ENCODE measurements at regions not wholly inside any gene's neighbourhood (a gene's known extent, or its start where the extent isn't known, plus 50 kb on each side); places are given as distances from the start of the nearest gene placed in this dataset.

DNA sequence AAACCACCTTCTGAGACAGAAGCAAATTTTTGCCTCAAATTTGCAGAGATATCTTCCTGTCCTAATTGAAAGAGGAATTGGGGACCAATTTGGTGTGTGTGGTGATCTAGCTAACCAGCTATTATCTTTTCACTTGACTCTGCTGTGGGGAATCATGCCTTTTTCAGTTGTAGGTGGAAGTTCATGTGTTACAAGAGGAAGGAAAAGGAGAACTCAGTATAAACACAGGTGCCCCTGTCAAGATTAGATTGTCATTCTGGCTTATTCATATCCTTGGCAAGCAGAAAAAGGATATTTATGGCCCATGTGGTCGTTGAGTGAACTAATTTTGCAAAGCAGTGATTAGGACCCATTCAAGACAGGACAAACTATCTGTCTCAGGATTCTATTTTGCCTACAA, 336.8 kb upstream of the SLC30A5 start:
- Mint-ChIP-seq H3K27me3 (ENCODE audit: low read depth) (peaks cover 12% of the 10 kb centered on the region), H3K9me3 (no peaks in the 10 kb centered on the region), H3K4me1 (ENCODE audit: low read depth) (no peaks in the 10 kb centered on the region), H3K36me3 (ENCODE audit: insufficient read depth in 2 of 2) (no peaks in the 10 kb centered on the region), H3K4me3 (no peak overlapping the region), H3K27ac (no peak overlapping the region)
- no peak for DNase-seq
- no peak for ATAC-seq (replicated peaks in 1 of 2)

DNA sequence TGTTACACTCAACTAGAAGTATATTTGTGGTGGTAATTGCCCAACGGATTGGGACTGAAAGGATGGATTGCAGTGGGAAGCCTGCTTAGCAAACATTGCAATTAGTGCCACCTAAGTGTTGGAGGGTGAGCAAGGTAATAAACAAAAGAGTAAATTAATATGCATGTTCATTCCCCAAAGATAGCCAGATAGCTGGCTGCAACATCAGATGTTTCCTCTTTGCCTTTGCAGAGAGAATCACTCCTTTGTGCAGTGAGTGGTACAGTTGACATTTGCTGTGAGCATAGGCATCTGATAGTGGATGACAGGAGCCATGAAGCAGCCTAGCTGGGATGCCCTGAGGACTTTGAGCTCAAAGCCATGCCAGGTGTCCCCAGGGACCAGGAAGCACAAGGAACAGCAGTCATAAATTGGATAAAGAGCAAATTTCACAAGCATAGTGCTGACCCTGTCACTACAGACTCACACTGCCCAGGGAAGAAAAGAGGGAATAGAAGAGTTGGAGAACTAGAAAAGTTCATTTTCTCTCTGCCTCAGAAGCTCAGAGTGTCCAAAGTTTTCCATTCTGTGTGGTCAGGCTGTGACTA, 336.1 kb upstream of the SLC30A5 start:
- Mint-ChIP-seq H3K9me3 (no peaks in the 10 kb centered on the region), H3K27me3 (ENCODE audit: low read depth) (peaks cover 12% of the 10 kb centered on the region), H3K4me1 (ENCODE audit: low read depth) (no peaks in the 10 kb centered on the region), H3K4me3 (no peak overlapping the region), H3K27ac (no peak overlapping the region), H3K36me3 (ENCODE audit: insufficient read depth in 2 of 2) (no peaks in the 10 kb centered on the region)
- no peak for DNase-seq
- no peak for ATAC-seq (replicated peaks in 1 of 2)

DNA sequence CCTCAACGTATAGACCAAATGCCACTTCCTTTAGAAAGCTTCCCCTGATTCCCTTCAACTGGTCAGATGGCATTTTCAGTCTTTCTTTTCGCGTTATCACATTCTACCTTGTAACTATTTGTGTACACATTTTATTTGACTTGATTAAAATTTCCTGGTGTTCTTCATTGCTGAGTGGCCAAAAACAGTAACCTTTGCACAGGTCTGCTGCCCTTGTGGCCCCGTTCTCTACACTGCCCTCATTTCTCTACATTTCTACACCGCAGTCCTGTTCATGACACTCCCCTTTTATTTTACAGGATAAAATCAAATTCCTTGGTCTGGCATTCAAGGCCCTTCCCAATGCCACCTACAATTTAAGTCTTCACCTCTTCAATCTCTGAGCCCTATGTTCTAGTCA, 334.2 kb upstream of the SLC30A5 start:
- no peaks in the 10 kb centered on the region for H3K36me3 Mint-ChIP-seq (ENCODE audit: insufficient read depth in 2 of 2)
- H3K4me1 Mint-ChIP-seq (ENCODE audit: low read depth) = no peaks in the 10 kb centered on the region
- DNase-seq (no peak), ATAC-seq (replicated peaks in 1 of 2) (no peak)
- no peak overlapping the region for H3K27ac Mint-ChIP-seq
- no peaks in the 10 kb centered on the region for H3K9me3 Mint-ChIP-seq
- peaks cover 11% of the 10 kb centered on the region for H3K27me3 Mint-ChIP-seq (ENCODE audit: low read depth)
- no peak overlapping the region for H3K4me3 Mint-ChIP-seq

DNA sequence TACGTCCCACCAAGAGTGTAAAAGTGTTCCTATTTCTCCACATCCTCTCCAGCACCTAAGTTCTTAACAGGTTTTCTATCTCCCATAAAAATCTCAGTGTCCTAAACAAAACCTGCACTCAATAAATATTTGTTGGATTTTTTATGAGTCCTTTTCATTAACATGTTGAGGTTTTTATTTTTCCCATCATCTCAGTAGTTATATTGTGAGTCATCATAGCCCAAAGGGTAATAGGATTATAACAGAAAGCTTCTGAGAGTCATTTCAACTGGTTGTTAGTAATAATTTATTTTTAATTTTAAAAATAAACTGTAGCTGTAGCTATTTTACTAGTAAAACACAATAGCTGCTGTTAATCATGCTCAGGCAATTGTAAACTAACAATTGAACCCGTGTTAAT, 331.6 kb upstream of the SLC30A5 start:
- DNase-seq (no peak), ATAC-seq (replicated peaks in 1 of 2) (no peak)
- no peaks in the 10 kb centered on the region for H3K4me1 Mint-ChIP-seq (ENCODE audit: low read depth)
- no peaks in the 10 kb centered on the region for H3K9me3 Mint-ChIP-seq
- H3K27ac Mint-ChIP-seq = no peak overlapping the region
- no peaks in the 10 kb centered on the region for H3K27me3 Mint-ChIP-seq (ENCODE audit: low read depth)
- no peak overlapping the region for H3K4me3 Mint-ChIP-seq
- H3K36me3 Mint-ChIP-seq (ENCODE audit: insufficient read depth in 2 of 2) = no peaks in the 10 kb centered on the region

DNA sequence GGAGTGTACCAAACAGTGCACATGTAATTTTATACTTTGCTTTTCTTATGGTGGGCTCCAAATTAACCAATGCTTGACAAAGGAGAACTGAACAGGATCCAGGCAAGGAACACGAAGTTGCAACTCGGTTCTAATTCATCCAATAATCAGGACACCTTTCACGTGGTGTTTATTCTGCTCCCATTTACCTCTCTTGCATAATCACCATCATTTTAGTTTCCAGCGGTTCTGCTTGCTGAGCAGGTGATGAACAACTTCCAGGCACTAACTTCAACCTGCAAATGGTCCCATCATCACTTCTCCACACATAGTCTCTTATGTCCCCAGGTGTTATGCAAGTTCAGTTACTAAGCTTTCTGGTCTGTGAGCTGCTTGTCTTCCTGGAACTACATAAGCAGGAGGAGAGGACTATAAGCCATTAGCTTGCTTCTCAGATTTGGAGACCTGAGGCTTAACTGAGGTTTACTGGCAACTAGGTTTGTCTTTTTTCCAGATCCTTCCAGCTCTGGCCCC, 326.8 kb upstream of the SLC30A5 start:
- H3K27me3 Mint-ChIP-seq (ENCODE audit: low read depth) = no peaks in the 10 kb centered on the region
- no peak overlapping the region for H3K4me3 Mint-ChIP-seq
- DNase-seq (no peak), ATAC-seq (replicated peaks in 1 of 2) (no peak)
- no peaks in the 10 kb centered on the region for H3K4me1 Mint-ChIP-seq (ENCODE audit: low read depth)
- no peaks in the 10 kb centered on the region for H3K9me3 Mint-ChIP-seq
- H3K36me3 Mint-ChIP-seq (ENCODE audit: insufficient read depth in 2 of 2) = no peaks in the 10 kb centered on the region
- no peak overlapping the region for H3K27ac Mint-ChIP-seq

DNA sequence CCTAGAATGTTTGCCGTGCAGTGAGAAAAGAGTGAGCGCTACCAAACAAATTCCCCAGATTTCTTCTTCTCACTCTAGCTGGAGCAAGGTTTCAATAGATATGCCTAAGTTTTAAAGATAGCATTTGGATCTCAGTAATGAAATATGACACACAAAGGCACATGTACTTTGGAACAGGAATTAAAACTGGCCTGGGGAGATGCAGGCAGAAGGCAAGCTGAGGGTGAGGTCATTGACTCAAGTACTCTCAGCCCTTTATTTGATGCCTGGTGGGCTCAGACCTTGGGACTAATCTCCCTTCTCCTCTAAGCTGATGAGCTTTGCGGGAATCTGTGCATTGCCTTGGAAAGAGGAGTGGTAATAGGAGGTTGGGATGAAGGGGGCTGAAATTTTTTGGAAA, 323.3 kb upstream of the SLC30A5 start:
- H3K9me3 Mint-ChIP-seq = peaks cover 3 to 4% of the 10 kb centered on the region in 2 donors
- no peaks in the 10 kb centered on the region for H3K4me1 Mint-ChIP-seq (ENCODE audit: low read depth)
- H3K27me3 Mint-ChIP-seq (ENCODE audit: low read depth) = no peaks in the 10 kb centered on the region
- ATAC-seq (replicated peaks in 1 of 2) (no peak), DNase-seq (no peak)
- H3K4me3 Mint-ChIP-seq = no peak overlapping the region
- peaks cover 0 to 4% of the 10 kb centered on the region in 2 donors for H3K36me3 Mint-ChIP-seq (ENCODE audit: insufficient read depth in 2 of 2)
- no peak overlapping the region for H3K27ac Mint-ChIP-seq

DNA sequence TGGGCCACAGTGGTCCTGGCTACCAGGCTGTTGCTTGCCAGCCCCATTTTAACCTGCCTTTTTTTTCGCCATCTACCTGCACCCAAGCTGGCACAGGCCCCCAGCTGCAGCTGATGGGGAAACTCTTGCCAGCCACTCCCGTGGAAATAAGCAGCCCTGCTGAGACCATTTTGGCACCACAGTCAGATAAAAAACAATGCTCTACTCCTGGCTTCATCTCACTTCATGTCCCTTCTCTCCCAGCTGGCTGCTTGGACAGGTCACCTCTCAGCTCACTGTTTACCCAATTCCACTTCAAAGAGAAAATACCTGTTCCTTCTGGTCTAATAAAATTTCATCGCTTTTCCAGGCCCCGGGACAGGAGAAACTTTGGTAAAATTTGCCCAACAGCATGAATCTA, 322.6 kb upstream of the SLC30A5 start:
- peaks cover 0 to 4% of the 10 kb centered on the region in 2 donors for H3K36me3 Mint-ChIP-seq (ENCODE audit: insufficient read depth in 2 of 2)
- no peak for DNase-seq
- H3K27ac Mint-ChIP-seq = no peak overlapping the region
- H3K4me3 Mint-ChIP-seq = no peak overlapping the region
- H3K27me3 Mint-ChIP-seq (ENCODE audit: low read depth) = no peaks in the 10 kb centered on the region
- H3K9me3 Mint-ChIP-seq = peaks cover 3 to 4% of the 10 kb centered on the region in 2 donors
- no peak for ATAC-seq (replicated peaks in 1 of 2)
- H3K4me1 Mint-ChIP-seq (ENCODE audit: low read depth) = no peaks in the 10 kb centered on the region

DNA sequence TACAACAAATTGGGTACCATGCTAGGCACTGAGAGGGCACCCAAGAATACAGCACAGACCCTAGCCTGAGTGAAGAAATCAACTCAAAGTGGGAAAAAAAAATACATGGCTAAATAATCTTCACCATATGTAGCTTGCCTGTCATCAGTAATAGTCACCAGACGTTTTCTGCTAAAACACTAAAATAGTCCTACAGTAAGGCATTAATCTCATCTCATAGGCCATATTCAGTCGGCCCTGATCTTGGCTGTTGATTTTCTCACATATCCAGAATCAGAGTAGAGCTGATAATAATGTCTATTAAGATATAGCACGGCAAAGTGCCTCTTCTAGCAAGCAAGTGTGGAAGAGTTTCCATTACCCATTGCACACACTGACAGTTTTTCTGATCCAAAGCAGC, 322.1 kb upstream of the SLC30A5 start:
- peaks cover 0 to 4% of the 10 kb centered on the region in 2 donors for H3K36me3 Mint-ChIP-seq (ENCODE audit: insufficient read depth in 2 of 2)
- H3K9me3 Mint-ChIP-seq = peaks cover 3 to 4% of the 10 kb centered on the region in 2 donors
- no peak for ATAC-seq (replicated peaks in 1 of 2)

DNA sequence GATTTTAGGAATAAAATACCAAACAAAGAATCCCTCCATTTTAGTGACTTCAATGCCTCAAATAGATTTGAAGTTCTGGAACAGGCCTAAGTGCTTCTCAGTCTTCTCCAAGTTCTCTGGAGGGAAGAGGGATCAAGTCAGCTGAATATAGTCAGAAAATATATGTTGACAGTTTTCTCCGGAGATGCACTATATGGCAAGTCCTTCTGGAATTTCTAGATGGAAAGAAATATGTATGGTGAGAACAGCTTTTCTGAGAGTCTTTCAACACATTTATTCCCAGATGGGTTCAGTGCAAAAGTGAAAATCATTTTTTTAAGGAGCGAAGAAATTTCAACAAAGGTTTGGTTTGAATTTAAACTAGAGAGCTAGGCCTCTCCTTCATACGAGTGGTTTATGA, 317.4 kb upstream of the SLC30A5 start:
- Mint-ChIP-seq H3K27ac (no peak overlapping the region), H3K4me3 (no peak overlapping the region), H3K4me1 (ENCODE audit: low read depth) (no peaks in the 10 kb centered on the region), H3K36me3 (ENCODE audit: insufficient read depth in 2 of 2) (peaks cover 0 to 4% of the 10 kb centered on the region in 2 donors), H3K27me3 (ENCODE audit: low read depth) (no peaks in the 10 kb centered on the region), H3K9me3 (peaks cover 3 to 4% of the 10 kb centered on the region in 2 donors)
- no peak for DNase-seq
- no peak for ATAC-seq (replicated peaks in 1 of 2)

More for the DNA sequence above, 322.1 kb upstream of the SLC30A5 start:
- no peak overlapping the region for H3K27ac Mint-ChIP-seq
- no peaks in the 10 kb centered on the region for H3K27me3 Mint-ChIP-seq (ENCODE audit: low read depth)
- H3K4me3 Mint-ChIP-seq = no peak overlapping the region
- DNase-seq = no peak
- H3K4me1 Mint-ChIP-seq (ENCODE audit: low read depth) = no peaks in the 10 kb centered on the region

DNA sequence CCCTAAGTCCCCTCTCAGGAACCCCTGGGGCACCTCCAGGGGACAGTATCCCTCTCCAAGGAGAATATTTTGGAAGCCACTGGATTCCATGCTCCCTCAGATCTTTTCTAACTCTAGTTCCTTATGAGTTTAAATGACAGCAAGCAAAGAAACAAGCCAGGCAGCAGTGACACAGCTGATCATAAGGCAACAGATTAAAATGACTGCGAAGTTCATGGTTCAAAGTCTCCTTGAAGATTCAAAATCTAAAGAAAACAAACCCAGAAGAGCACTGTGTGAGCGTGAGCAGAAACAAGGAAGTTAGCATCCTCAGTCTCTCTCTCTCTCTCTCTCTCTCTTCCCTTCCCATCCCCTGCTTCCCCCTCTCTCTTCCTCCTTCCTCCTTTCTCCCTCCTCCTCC, 316.7 kb upstream of the SLC30A5 start:
- no peak overlapping the region for H3K4me3 Mint-ChIP-seq
- H3K27me3 Mint-ChIP-seq (ENCODE audit: low read depth) = no peaks in the 10 kb centered on the region
- ATAC-seq (replicated peaks in 1 of 2) (no peak), DNase-seq (no peak)
- H3K36me3 Mint-ChIP-seq (ENCODE audit: insufficient read depth in 2 of 2) = peaks cover 0 to 4% of the 10 kb centered on the region in 2 donors
- H3K9me3 Mint-ChIP-seq = peaks cover 3 to 4% of the 10 kb centered on the region in 2 donors
- no peak overlapping the region for H3K27ac Mint-ChIP-seq
- no peaks in the 10 kb centered on the region for H3K4me1 Mint-ChIP-seq (ENCODE audit: low read depth)

DNA sequence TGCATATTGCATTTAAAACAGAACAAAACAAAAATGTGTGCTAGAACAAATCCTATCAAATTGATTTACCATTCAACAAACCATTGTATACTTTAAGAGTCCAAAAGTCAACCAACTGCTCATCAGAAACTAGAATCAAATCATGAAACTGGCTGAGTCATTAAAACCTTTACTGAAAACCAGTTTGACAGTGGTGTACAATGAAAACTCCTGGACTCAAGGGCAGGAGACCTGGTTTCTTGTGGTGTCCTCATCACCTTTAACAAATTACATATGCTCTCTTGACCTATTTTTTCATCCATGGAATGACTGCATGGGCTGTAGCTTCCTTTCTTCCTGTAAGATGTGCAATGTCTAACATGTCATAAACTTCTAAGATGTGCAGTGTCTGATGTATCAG, 315.3 kb upstream of the SLC30A5 start:
- H3K27me3 Mint-ChIP-seq (ENCODE audit: low read depth) = no peaks in the 10 kb centered on the region
- DNase-seq = no peak
- no peak overlapping the region for H3K27ac Mint-ChIP-seq
- no peak overlapping the region for H3K4me3 Mint-ChIP-seq
- peak in 1 of 2 donors; percentile 17 for ATAC-seq (replicated peaks in 1 of 2)
- H3K9me3 Mint-ChIP-seq = peaks cover 4 to 5% of the 10 kb centered on the region in 2 donors
- no peaks in the 10 kb centered on the region for H3K4me1 Mint-ChIP-seq (ENCODE audit: low read depth)
- H3K36me3 Mint-ChIP-seq (ENCODE audit: insufficient read depth in 2 of 2) = peaks cover 1 to 4% of the 10 kb centered on the region in 2 donors

DNA sequence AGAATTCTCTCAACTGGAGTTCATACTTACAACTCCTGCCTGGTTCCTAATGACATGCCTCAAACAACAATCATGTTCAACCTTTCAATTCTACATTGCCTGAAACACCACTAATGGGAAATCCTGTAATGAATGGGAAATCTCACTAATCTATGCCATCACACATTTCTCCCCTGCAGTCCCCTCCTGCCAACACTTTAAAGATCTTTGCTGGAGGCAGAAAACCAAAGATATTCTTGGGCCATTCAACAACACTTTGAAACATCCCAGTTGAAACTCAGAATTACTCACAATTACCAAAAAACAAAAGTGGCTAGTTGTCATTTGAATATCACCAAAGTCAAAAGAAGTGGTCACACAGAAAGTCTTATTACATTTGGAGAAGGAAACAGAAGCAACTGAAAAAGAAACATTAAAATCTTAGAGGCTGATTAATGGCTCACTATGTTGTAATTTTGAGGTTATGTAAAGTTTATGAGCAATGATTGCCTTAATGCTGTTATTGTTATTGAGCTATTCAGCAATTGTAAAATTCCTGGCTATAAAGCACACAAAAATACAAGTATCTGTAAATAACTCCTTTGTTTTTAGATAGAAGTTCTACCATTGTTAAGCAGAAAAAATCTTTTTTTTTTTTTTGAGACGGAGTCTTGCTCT, 313.4 kb upstream of the SLC30A5 start:
- peaks cover 0 to 1% of the 10 kb centered on the region in 2 donors for H3K36me3 Mint-ChIP-seq (ENCODE audit: insufficient read depth in 2 of 2)
- H3K27ac Mint-ChIP-seq = no peak overlapping the region
- no peak for DNase-seq
- H3K9me3 Mint-ChIP-seq = peaks cover 1 to 2% of the 10 kb centered on the region in 2 donors
- no peak overlapping the region for H3K4me3 Mint-ChIP-seq
- H3K4me1 Mint-ChIP-seq (ENCODE audit: low read depth) = no peaks in the 10 kb centered on the region
- no peak for ATAC-seq (replicated peaks in 1 of 2)
- H3K27me3 Mint-ChIP-seq (ENCODE audit: low read depth) = no peaks in the 10 kb centered on the region

DNA sequence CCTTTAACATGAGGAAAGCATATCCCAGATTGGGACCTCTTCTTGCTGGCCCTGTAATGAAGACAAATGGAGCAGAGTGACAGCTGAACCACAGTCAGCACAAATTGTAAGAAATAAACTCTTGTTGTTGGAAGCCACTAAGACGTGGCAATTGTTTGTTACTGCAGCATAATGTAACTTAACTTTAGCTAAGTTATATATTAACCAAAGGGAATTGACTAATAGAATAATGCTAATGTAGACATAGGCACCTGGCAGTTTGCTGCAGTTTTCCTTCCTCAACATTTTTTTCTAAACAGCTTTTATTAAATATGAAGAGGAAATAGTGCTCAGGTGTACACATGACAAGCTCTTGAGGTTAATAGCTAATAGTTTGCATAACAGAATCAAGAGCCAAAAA, 300.7 kb upstream of the SLC30A5 start:
- Mint-ChIP-seq H3K27ac (no peak overlapping the region), H3K4me3 (no peak overlapping the region), H3K4me1 (ENCODE audit: low read depth) (no peaks in the 10 kb centered on the region), H3K27me3 (ENCODE audit: low read depth) (peaks cover 8% of the 10 kb centered on the region), H3K9me3 (no peaks in the 10 kb centered on the region), H3K36me3 (ENCODE audit: insufficient read depth in 2 of 2) (no peaks in the 10 kb centered on the region)
- ATAC-seq (replicated peaks in 1 of 2) (no peak), DNase-seq (no peak)

DNA sequence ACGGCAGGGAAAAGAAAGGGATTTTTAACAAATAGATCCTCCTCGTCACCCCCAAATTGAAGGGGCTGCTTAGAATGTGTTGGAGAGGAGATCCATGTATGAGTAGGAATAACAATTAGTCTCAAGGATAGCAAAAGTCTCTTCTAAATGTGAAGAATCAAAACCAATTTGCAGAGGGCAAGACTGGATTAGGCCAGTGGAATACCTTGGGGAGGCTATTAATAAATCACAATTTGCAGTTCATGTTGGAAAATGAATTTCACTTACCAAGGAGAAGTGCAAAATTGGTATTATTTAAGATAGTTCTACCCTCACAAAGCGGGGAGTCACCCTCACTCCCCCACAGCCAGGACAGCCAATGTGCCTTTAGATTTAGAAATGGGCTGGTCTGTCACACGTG, 299.8 kb upstream of the SLC30A5 start:
- Mint-ChIP-seq H3K27ac (no peak overlapping the region), H3K4me1 (ENCODE audit: low read depth) (no peaks in the 10 kb centered on the region), H3K36me3 (ENCODE audit: insufficient read depth in 2 of 2) (no peaks in the 10 kb centered on the region), H3K9me3 (no peaks in the 10 kb centered on the region), H3K4me3 (no peak overlapping the region), H3K27me3 (ENCODE audit: low read depth) (peaks cover 8% of the 10 kb centered on the region)
- ATAC-seq (replicated peaks in 1 of 2) = no peak
- no peak for DNase-seq
